Nephron progenitor cell (in vitro differentiated cells): ENCODE measurements at regions not wholly inside any gene's neighbourhood (a gene's known extent, or its start where the extent isn't known, plus 50 kb on each side); places are given as distances from the start of the nearest gene placed in this dataset.

Source experiments
- DNase-seq: peaks from one replicate; pipeline ENCODE4 v3.0.0; 2021
- H3K27ac Mint-ChIP-seq: 2 replicates; pipeline ENCODE4 v1.8.0; 2021; ENCODE audit warnings: mild to moderate bottlenecking, moderate library complexity, mixed read lengths
- H3K27me3 Mint-ChIP-seq: 2 replicates; pipeline ENCODE4 v1.8.0; 2021; ENCODE audit warnings: mild to moderate bottlenecking, low read depth, mixed read lengths; ENCODE audit not compliant: poor library complexity
- H3K36me3 Mint-ChIP-seq: 2 replicates; pipeline ENCODE4 v1.8.0; 2021; ENCODE audit warnings: low read depth, mixed read lengths
- H3K4me1 Mint-ChIP-seq: 2 replicates; pipeline ENCODE4 v1.8.0; 2021; ENCODE audit warnings: mixed read lengths
- H3K4me3 Mint-ChIP-seq: 2 replicates; pipeline ENCODE4 v1.8.0; 2021; ENCODE audit warnings: mild to moderate bottlenecking, moderate library complexity, mixed read lengths
- H3K9me3 Mint-ChIP-seq: 2 replicates; pipeline ENCODE4 v1.8.0; 2021; ENCODE audit warnings: mild to moderate bottlenecking, moderate library complexity, mixed read lengths
- CTCF ChIP-seq: fragments of 200-600 bp; sonication (generic); IDR thresholded peaks from 2 replicates; pipeline ENCODE4 v1.5.0; 2021; ENCODE audit warnings: antibody characterized with exemption

DNA sequence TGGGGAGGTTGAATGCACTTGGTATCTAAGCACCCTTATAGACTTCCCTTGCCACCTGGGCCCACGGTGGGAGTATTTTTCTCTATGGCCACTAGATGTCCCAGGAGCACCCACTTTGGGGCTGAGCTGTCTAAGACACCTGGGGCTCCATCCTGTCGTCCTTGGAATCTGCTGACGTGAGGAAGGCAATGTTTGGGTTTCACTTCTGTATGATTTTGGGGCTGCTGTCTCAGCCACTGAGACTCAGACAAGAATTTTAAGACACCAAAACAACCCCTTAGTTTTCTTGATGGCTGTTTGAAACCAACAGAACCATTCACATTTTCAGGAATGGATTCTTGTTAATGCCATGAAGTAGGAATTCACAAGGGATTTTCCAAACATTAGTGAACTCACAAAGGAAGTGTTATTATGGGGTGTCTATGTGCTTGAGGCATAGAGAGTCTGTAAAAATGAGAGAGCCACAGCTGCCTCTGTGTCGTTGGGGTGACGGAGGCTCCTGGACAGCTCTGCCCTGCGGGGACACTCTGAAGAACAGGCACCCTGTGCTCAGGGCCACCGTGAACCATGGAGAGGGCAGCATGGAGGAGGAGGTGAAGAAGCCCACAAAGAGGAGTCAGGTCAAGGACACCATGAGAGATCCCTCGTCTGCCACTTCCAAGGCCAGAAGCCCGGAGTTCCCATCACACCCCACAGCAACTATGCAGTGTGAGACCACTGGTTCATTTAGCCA, 106.8 kb upstream of the SPATA13 start:
- Mint-ChIP-seq H3K9me3 (no peaks in the 10 kb centered on the region), H3K27ac (no peak overlapping the region)
- peak; percentile 57 for DNase-seq

DNA sequence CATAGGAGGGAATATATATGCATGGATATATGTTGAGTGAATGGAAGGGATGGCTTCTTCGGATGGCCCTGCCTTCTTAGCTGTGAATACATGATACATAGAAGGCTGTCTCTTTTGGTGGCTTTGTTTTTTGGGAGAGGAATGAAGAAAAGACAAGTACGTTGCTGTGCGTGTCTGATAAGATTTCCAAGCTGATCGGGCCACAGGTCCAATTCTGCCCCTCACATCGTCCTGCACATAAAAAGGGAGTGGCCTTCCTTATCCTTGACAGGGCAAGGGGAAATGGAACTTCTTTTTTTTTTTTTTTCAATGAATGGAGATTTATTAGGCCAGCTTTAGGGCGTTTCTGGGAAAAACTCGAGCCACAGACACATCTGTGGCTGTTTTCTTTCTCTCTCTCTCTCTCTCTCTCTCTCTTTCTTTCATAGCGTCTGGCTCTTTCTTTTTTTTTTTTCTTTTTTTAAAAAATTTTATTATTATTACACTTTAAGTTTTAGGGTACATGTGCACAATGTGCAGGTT, 103.8 kb upstream of the SPATA13 start:
- no peak for TF ChIP-seq CTCF
- Mint-ChIP-seq H3K36me3 (no peaks in the 10 kb centered on the region), H3K4me3 (no peak overlapping the region), H3K27me3 (peaks cover 6% of the 10 kb centered on the region), H3K9me3 (no peaks in the 10 kb centered on the region), H3K27ac (no peak overlapping the region), H3K4me1 (peaks cover 29% of the 10 kb centered on the region)
- no peak for DNase-seq

More for the DNA sequence above, 106.8 kb upstream of the SPATA13 start:
- H3K4me1 Mint-ChIP-seq: peaks cover 35% of the 10 kb centered on the region
- peak; percentile 71 for TF ChIP-seq CTCF
- peaks cover 9% of the 10 kb centered on the region for H3K27me3 Mint-ChIP-seq
- H3K36me3 Mint-ChIP-seq: no peaks in the 10 kb centered on the region
- no peak overlapping the region for H3K4me3 Mint-ChIP-seq

GRCh38 chr13:24060993-24061392, 99.5 kb upstream of the SPATA13 start:
- peaks cover 51% of the 10 kb centered on the region for H3K4me1 Mint-ChIP-seq
- DNase-seq: no peak
- no peak overlapping the region for H3K27ac Mint-ChIP-seq
- TF ChIP-seq CTCF: no peak
- no peak overlapping the region for H3K4me3 Mint-ChIP-seq
- H3K9me3 Mint-ChIP-seq: no peaks in the 10 kb centered on the region
- H3K36me3 Mint-ChIP-seq: no peaks in the 10 kb centered on the region
- peaks cover 3% of the 10 kb centered on the region for H3K27me3 Mint-ChIP-seq

GRCh38 chr13:24063281-24063877, 97.1 kb upstream of the SPATA13 start:
- peak overlapping the region; percentile 92 for H3K27ac Mint-ChIP-seq
- H3K9me3 Mint-ChIP-seq: no peaks in the 10 kb centered on the region
- H3K27me3 Mint-ChIP-seq: peaks cover 3% of the 10 kb centered on the region
- H3K4me1 Mint-ChIP-seq: peaks cover 46% of the 10 kb centered on the region
- no peak for TF ChIP-seq CTCF
- no peak overlapping the region for H3K4me3 Mint-ChIP-seq
- no peaks in the 10 kb centered on the region for H3K36me3 Mint-ChIP-seq
- DNase-seq: no peak

DNA sequence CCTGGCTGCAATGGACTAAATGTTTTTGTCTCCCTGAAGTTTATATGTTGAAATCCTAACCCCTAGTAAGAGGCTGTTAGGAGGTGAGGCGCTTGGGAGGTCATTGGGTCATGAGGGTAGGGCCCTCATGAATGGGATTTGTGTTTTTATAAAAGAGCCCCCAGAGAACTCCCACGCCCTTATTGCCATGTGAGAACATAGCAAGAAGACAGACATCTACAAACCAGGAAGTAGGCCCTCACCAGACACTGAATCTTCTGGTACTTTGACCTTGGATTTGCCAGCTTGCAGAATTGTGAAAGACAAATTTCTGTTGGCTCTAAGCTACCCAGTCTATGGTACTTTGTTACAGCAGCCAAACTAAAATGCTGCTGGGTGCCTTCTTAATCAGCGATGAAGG, 96.1 kb upstream of the SPATA13 start:
- Mint-ChIP-seq H3K4me3 (no peak overlapping the region), H3K4me1 (peaks cover 45% of the 10 kb centered on the region), H3K36me3 (no peaks in the 10 kb centered on the region), H3K27me3 (peaks cover 3% of the 10 kb centered on the region), H3K27ac (peak overlapping the region; percentile 92), H3K9me3 (no peaks in the 10 kb centered on the region)
- no peak for TF ChIP-seq CTCF
- no peak for DNase-seq
